GM23338 (cell line): ENCODE measurements at regions not wholly inside any gene's neighbourhood (a gene's known extent, or its start where the extent isn't known, plus 50 kb on each side); places are given as distances from the start of the nearest gene placed in this dataset.

ENCODE experiments used
- ATAC-seq: fragments of 200-7000 bp; cut with Tn5 transposase; 3 replicates; pipeline ENCODE4 v1.9.1; 2020
- DNase-seq: peaks from one replicate; pipeline ENCODE4 v3.0.0-alpha.2; 2015; ENCODE audit warnings: low spot score
- H2AFZ ChIP-seq: fragments of 200-600 bp; sonication (generic); 2 replicates; pipeline ENCODE4 v1.8.0; 2016; ENCODE audit warnings: antibody characterized with exemption, mild to moderate bottlenecking, moderate library complexity
- H3F3A ChIP-seq: fragments of 200-600 bp; sonication (generic); replicated peaks from 2 replicates; pipeline ENCODE4 v1.8.0; 2017; ENCODE audit warnings: antibody characterized with exemption, mixed run types, low read depth
- H3K27ac ChIP-seq: fragments of 200-600 bp; sonication (generic); 2 replicates; pipeline ENCODE4 v1.6.1; 2016; ENCODE audit warnings: low read depth
- H3K27me3 ChIP-seq: fragments of 200-600 bp; sonication (generic); 2 replicates; pipeline ENCODE4 v1.8.0; 2016; ENCODE audit warnings: mild to moderate bottlenecking, mixed run types, moderate library complexity; ENCODE audit not compliant: insufficient read depth
- H3K36me3 ChIP-seq: fragments of 200-600 bp; sonication (generic); 2 replicates; pipeline ENCODE4 v1.8.0; 2016; ENCODE audit warnings: mild to moderate bottlenecking; ENCODE audit not compliant: insufficient read depth
- H3K4me1 ChIP-seq: fragments of 200-600 bp; sonication (generic); 2 replicates; pipeline ENCODE4 v1.8.0; 2016; ENCODE audit warnings: mild to moderate bottlenecking, moderate library complexity; ENCODE audit not compliant: insufficient read depth
- H3K4me2 ChIP-seq: fragments of 200-600 bp; sonication (generic); 2 replicates; pipeline ENCODE4 v1.7.1; 2017; ENCODE audit warnings: mixed run types
- H3K4me3 ChIP-seq: fragments of 200-600 bp; sonication (generic); 2 replicates; pipeline ENCODE4 v1.6.1; 2016; ENCODE audit warnings: mixed run types
- H3K79me2 ChIP-seq: fragments of 200-600 bp; sonication (generic); replicated peaks from 2 replicates; pipeline ENCODE4 v1.8.0; 2017; ENCODE audit warnings: mild to moderate bottlenecking; ENCODE audit not compliant: insufficient read depth
- H3K9me2 ChIP-seq: fragments of 200-600 bp; sonication (generic); 2 replicates; pipeline ENCODE4 v1.8.0; 2017; ENCODE audit not compliant: insufficient read depth
- H4K20me1 ChIP-seq: fragments of 200-600 bp; sonication (generic); replicated peaks from 2 replicates; pipeline ENCODE4 v1.8.0; 2017; ENCODE audit warnings: mild to moderate bottlenecking; ENCODE audit not compliant: insufficient read depth
- H3K27ac Mint-ChIP-seq: 2 replicates; pipeline ENCODE4 v1.8.0; 2020; ENCODE audit warnings: inconsistent platforms, mild to moderate bottlenecking, moderate library complexity, mixed read lengths
- H3K27me3 Mint-ChIP-seq: 3 replicates; pipeline ENCODE4 v1.8.0; 2022; ENCODE audit warnings: low read depth, mild to moderate bottlenecking, moderate library complexity, mixed read lengths, inconsistent platforms; ENCODE audit not compliant: insufficient read depth, poor library complexity
- H3K36me3 Mint-ChIP-seq: 3 replicates; pipeline ENCODE4 v1.8.0; 2021; ENCODE audit warnings: low read depth, mild to moderate bottlenecking, inconsistent platforms, moderate library complexity, mixed read lengths
- H3K4me1 Mint-ChIP-seq: 3 replicates; pipeline ENCODE4 v1.8.0; 2020; ENCODE audit warnings: mild to moderate bottlenecking, inconsistent platforms, mixed read lengths
- H3K4me3 Mint-ChIP-seq: 3 replicates; pipeline ENCODE4 v1.8.0; 2021; ENCODE audit warnings: moderate library complexity, mild to moderate bottlenecking, inconsistent platforms, mixed read lengths
- H3K9me3 Mint-ChIP-seq: 3 replicates; pipeline ENCODE4 v1.8.0; 2020; ENCODE audit warnings: moderate library complexity, mild to moderate bottlenecking, inconsistent platforms, mixed read lengths
- CTCF ChIP-seq, 2 experiments: fragments of 200-600 bp in 1 of 2; sonication (generic) in 1 of 2; conservative IDR thresholded peaks; 2 replicates each; pipeline versions ENCODE4 v1.5.1 to v1.6.1; 2016 to 2017; ENCODE audit warnings: antibody characterized with exemption in 2 of 2, low read depth in 2 of 2, mild to moderate bottlenecking in 2 of 2, moderate library complexity in 1 of 2
- ETS1 ChIP-seq: IDR thresholded peaks from 2 replicates; pipeline ENCODE4 v1.6.1; 2016; ENCODE audit warnings: antibody characterized with exemption
- EZH2phosphoT487 ChIP-seq: fragments of 200-600 bp; sonication (generic); IDR thresholded peaks from one replicate; pipeline ENCODE4 v1.8.1; 2018; ENCODE audit warnings: antibody characterized with exemption; ENCODE audit not compliant: unreplicated experiment
- JUNB ChIP-seq: IDR thresholded peaks from one replicate; pipeline ENCODE4 v1.6.1; 2016; ENCODE audit warnings: antibody characterized with exemption; ENCODE audit not compliant: unreplicated experiment
- REST ChIP-seq: IDR thresholded peaks from one replicate; pipeline ENCODE4 v1.6.1; 2018; ENCODE audit warnings: antibody characterized with exemption; ENCODE audit not compliant: unreplicated experiment
- ZNF114 ChIP-seq: fragments of 250-450 bp; sonication (Bioruptor Pico); IDR thresholded peaks from 2 replicates; pipeline ENCODE4 v1.5.0; 2020; ENCODE audit warnings: mild to moderate bottlenecking, moderate library complexity
- ZNF331 ChIP-seq: fragments of 250-450 bp; sonication (Bioruptor Pico); IDR thresholded peaks from 2 replicates; pipeline ENCODE4 v1.5.0; 2020; ENCODE audit warnings: low read depth, mild to moderate bottlenecking, moderate library complexity
- ZNF462 ChIP-seq: fragments of 250-450 bp; sonication (Bioruptor Pico); IDR thresholded peaks from 2 replicates; pipeline ENCODE4 v1.5.0; 2020; ENCODE audit warnings: mild to moderate bottlenecking, moderate library complexity

- TF ChIP-seq CTCF (conservative IDR thresholded peaks at IDR 0.05; ENCODE audit: low read depth in 2 of 2), result no peak
- TF ChIP-seq EZH2phosphoT487, result no peak
- TF ChIP-seq ZNF462 (CRISPR knock-in tag), result no peak
These were observed 209.6 kb upstream of the SLC16A7 start (continued) for GRCh38 chr12:59386236-59386635.

GRCh38 chr12:59383079-59383822, 212.6 kb upstream of the SLC16A7 start:
- peaks cover 11% of the 10 kb centered on the region for H3K9me3 Mint-ChIP-seq
- no peak for ATAC-seq
- peak overlapping the region; percentile 50; the same call in 1 of the 2 replicates for H3K27ac Mint-ChIP-seq
- no peak overlapping the region for H2AFZ ChIP-seq
- no peaks in the 10 kb centered on the region for H3K36me3 ChIP-seq
- no peak for DNase-seq
- no peaks in the 10 kb centered on the region for H3K27me3 ChIP-seq
- H3K4me3 ChIP-seq, result no peak overlapping the region
- H3K4me1 Mint-ChIP-seq, result peaks cover 37% of the 10 kb centered on the region
- no peaks in the 10 kb centered on the region for H3K79me2 ChIP-seq
- H3K9me2 ChIP-seq, result no peaks in the 10 kb centered on the region
- H3F3A ChIP-seq, result no peaks in the 10 kb centered on the region
- H3K27me3 Mint-ChIP-seq, result peaks cover 4% of the 10 kb centered on the region
- H3K27ac ChIP-seq, result no peak overlapping the region
- H3K4me3 Mint-ChIP-seq, result no peak overlapping the region
- H4K20me1 ChIP-seq, result no peaks in the 10 kb centered on the region
- peak overlapping the region; percentile 55; the same call in 1 of the 2 replicates for H3K4me2 ChIP-seq
- peaks cover 12% of the 10 kb centered on the region; the same call in 2 of the 3 replicates for H3K36me3 Mint-ChIP-seq
- H3K4me1 ChIP-seq, result peaks cover 35% of the 10 kb centered on the region
- no peak for TF ChIP-seq ETS1
- no peak for TF ChIP-seq ZNF114 (CRISPR knock-in tag)
- TF ChIP-seq CTCF (conservative IDR thresholded peaks at IDR 0.05; ENCODE audit: low read depth in 2 of 2), result no peak
- no peak for TF ChIP-seq JUNB
- TF ChIP-seq ZNF331 (CRISPR knock-in tag), result no peak
- no peak for TF ChIP-seq EZH2phosphoT487
- TF ChIP-seq REST, result no peak
